ENCODE measurements at regions not wholly inside any gene's neighbourhood (a gene's known extent, or its start where the extent isn't known, plus 50 kb on each side); places are given as distances from the start of the nearest gene placed in this dataset.
"Not testable (repeated sequence)": the region's sequence is repeated elsewhere in the genome, so short reads cannot be mapped to it uniquely, and the experiment has no call there.

DNA sequence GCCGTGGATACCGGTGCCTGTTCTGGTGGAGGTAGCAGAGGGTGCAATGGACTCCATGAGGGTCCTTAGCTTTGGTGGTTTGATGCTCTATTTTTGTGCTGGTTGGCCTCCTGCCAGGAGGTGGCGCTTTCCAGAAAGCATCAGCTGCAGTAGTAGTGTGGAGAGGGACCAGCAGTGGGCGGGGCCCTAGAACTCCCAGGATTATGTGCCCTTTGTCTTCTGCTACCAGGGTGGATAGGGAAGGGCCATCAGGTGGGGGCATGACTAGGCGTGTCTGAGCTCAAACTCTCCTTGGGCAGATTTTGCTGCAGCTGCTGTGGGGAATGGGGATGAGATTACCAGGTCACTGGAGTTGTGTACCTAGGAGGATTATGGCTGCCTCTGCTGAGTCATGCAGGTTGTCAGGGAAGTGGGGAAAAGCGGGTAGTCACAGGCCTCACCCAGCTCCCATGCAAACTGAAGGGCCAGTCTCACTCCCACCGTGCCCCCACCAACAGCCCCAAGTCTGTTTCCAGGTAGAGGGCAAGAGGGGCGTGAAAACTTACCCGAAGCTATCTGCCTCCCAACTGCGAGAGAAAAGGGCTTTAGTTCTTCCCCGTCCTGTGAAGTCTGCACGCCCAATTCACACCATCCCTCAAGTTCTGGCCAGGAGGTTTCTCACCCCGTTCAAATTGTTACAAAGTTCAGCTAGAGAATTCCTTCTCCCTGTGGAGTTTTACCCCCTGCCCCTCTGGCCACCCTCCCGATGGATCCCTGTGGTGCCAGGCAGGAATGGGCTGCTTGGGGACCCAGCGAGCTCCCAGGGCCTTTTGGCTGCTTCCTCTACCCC, 235.0 kb downstream of the DHX15 start:
- TF ChIP-seq, protein P1, sequence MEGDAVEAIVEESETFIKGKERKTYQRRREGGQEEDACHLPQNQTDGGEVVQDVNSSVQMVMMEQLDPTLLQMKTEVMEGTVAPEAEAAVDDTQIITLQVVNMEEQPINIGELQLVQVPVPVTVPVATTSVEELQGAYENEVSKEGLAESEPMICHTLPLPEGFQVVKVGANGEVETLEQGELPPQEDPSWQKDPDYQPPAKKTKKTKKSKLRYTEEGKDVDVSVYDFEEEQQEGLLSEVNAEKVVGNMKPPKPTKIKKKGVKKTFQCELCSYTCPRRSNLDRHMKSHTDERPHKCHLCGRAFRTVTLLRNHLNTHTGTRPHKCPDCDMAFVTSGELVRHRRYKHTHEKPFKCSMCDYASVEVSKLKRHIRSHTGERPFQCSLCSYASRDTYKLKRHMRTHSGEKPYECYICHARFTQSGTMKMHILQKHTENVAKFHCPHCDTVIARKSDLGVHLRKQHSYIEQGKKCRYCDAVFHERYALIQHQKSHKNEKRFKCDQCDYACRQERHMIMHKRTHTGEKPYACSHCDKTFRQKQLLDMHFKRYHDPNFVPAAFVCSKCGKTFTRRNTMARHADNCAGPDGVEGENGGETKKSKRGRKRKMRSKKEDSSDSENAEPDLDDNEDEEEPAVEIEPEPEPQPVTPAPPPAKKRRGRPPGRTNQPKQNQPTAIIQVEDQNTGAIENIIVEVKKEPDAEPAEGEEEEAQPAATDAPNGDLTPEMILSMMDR (IDR thresholded peaks at IDR 0.05; ENCODE audit: insufficient read depth, low read length, poor library complexity, severe bottlenecking) = not testable (repeated sequence)
- TF ChIP-seq EZH2phosphoT487 (conservative IDR thresholded peaks at IDR 0.05; ENCODE audit: low read length) = not testable (repeated sequence)

Measured in SU-DHL-6 (cell line).